ENCODE measurements at regions not wholly inside any gene's neighbourhood (a gene's known extent, or its start where the extent isn't known, plus 50 kb on each side); places are given as distances from the start of the nearest gene placed in this dataset.

GRCh38 chr12:48279601-48280000 lies 71.1 kb downstream of the ZNF641 start:
- TF ChIP-seq SP1 (IDR thresholded peaks at IDR 0.05; ENCODE audit: low read depth, low read length) (no peak), RAD51 (IDR thresholded peaks at IDR 0.05) (no peak), NR2C2 (IDR thresholded peaks at IDR 0.05; ENCODE audit: borderline replicate concordance, control insufficient read depth, insufficient read length, low read depth) (no peak), CTCF (IDR thresholded peaks at IDR 0.05 in 2 of 3, conservative IDR thresholded peaks at IDR 0.05 in 1 of 3; ENCODE audit: control insufficient read depth in 2 of 3, extremely low read depth in 1 of 3, insufficient read depth in 1 of 3, low read depth in 3 of 3, low read length in 3 of 3) (no peak), FOS (IDR thresholded peaks at IDR 0.05; ENCODE audit: borderline replicate concordance, extremely low read depth, insufficient read length) (no peak), POLR2AphosphoS5 (IDR thresholded peaks at IDR 0.05; ENCODE audit: low read length) (no peak), POLR2A (IDR thresholded peaks at IDR 0.05; ENCODE audit: low read depth, low read length) (no peak), TCF7 (IDR thresholded peaks at IDR 0.05; ENCODE audit: borderline replicate concordance) (no peak), USF2 (IDR thresholded peaks at IDR 0.05; ENCODE audit: borderline replicate concordance, low read depth, low read length) (no peak), TAF1 (IDR thresholded peaks at IDR 0.05; ENCODE audit: borderline replicate concordance, low read depth, low read length) (no peak)
- TF ChIP-seq, protein P1, sequence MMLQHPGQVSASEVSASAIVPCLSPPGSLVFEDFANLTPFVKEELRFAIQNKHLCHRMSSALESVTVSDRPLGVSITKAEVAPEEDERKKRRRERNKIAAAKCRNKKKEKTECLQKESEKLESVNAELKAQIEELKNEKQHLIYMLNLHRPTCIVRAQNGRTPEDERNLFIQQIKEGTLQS (IDR thresholded peaks at IDR 0.05; ENCODE audit: borderline replicate concordance, extremely low read depth, low read depth, low read length): no peak
- TF ChIP-seq, protein P2, sequence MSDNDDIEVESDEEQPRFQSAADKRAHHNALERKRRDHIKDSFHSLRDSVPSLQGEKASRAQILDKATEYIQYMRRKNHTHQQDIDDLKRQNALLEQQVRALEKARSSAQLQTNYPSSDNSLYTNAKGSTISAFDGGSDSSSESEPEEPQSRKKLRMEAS (IDR thresholded peaks at IDR 0.05; ENCODE audit: low read depth, low read length): no peak
- TF ChIP-seq, protein P3, sequence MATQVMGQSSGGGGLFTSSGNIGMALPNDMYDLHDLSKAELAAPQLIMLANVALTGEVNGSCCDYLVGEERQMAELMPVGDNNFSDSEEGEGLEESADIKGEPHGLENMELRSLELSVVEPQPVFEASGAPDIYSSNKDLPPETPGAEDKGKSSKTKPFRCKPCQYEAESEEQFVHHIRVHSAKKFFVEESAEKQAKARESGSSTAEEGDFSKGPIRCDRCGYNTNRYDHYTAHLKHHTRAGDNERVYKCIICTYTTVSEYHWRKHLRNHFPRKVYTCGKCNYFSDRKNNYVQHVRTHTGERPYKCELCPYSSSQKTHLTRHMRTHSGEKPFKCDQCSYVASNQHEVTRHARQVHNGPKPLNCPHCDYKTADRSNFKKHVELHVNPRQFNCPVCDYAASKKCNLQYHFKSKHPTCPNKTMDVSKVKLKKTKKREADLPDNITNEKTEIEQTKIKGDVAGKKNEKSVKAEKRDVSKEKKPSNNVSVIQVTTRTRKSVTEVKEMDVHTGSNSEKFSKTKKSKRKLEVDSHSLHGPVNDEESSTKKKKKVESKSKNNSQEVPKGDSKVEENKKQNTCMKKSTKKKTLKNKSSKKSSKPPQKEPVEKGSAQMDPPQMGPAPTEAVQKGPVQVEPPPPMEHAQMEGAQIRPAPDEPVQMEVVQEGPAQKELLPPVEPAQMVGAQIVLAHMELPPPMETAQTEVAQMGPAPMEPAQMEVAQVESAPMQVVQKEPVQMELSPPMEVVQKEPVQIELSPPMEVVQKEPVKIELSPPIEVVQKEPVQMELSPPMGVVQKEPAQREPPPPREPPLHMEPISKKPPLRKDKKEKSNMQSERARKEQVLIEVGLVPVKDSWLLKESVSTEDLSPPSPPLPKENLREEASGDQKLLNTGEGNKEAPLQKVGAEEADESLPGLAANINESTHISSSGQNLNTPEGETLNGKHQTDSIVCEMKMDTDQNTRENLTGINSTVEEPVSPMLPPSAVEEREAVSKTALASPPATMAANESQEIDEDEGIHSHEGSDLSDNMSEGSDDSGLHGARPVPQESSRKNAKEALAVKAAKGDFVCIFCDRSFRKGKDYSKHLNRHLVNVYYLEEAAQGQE (IDR thresholded peaks at IDR 0.05; ENCODE audit: low read depth, low read length): no peak

All from GM12878 (cell line).